HCT116 (cell line): ENCODE measurements at regions not wholly inside any gene's neighbourhood (a gene's known extent, or its start where the extent isn't known, plus 50 kb on each side); places are given as distances from the start of the nearest gene placed in this dataset.

Experiments
- ATAC-seq: fragments of 200-7000 bp; cut with Tn5 transposase; 2 replicates; pipeline ENCODE4 v1.9.1; 2020; ENCODE audit warnings: mild to moderate bottlenecking, moderate library complexity
- BruUV-seq: library from RNA; stranded (reverse); fragments of 400-500 nt; replicated peaks from 2 replicates; lab custom pipeline; 2021; lab: Mats Ljungman, UMichigan
- CTCF ChIA-PET: fragments of 300-600 bp; sonication (Branson Sonifier 250); formaldehyde crosslinking; loops from one replicate; lab custom pipeline; 2021; ENCODE audit warnings: antibody characterized with exemption; lab: Charles Lee
- POLR2A ChIA-PET: fragments of 300-600, 350-600 bp; sonication (Branson Sonifier 250); formaldehyde crosslinking; loops from one replicate; lab custom pipeline; 2021; ENCODE audit warnings: antibody characterized with exemption; lab: Charles Lee
- RAD21 ChIA-PET, 2 experiments: fragments of 300-600 bp; sonication (Branson Sonifier 250); formaldehyde crosslinking; loops; one replicate each; lab custom pipeline; 2023; ENCODE audit warnings: low total read pairs in 2 of 2; ENCODE audit not compliant: uncharacterized antibody in 2 of 2, unreplicated experiment in 2 of 2, low non-redundant PET in 1 of 2; lab: Charles Lee
- DNase-seq: peaks from one replicate; pipeline ENCODE4 v3.0.0-alpha.2; 2010; ENCODE audit warnings: low read depth, low spot score
- H2AFZ ChIP-seq: fragments of 200-600 bp; shearing (Covaris generic), sonication (generic); 2 replicates; pipeline ENCODE4 v1.6.1; 2017; ENCODE audit warnings: low read depth, mixed run types, mixed read lengths, antibody characterized with exemption, low read length; ENCODE audit not compliant: poor library complexity, severe bottlenecking
- H3K27ac ChIP-seq: 2 replicates; pipeline ENCODE4 v1.5.1; 2012; ENCODE audit warnings: low read depth, low read length
- H3K27me3 ChIP-seq: fragments of 200-600 bp; sonication (generic); 2 replicates; pipeline ENCODE4 v1.6.1; 2016; ENCODE audit warnings: mixed run types, low read length, mixed read lengths; ENCODE audit not compliant: insufficient read depth
- H3K36me3 ChIP-seq, 2 experiments: fragments of 200-500 bp in 1 of 2; fragments of 200-600 bp in 1 of 2; sonication (Bioruptor generic) in 1 of 2; sonication (generic) in 1 of 2; 2 replicates each; pipeline versions ENCODE4 v1.5.1 to v1.6.1; 2014 to 2016; ENCODE audit warnings: low read length in 2 of 2, inconsistent platforms in 1 of 2, mixed read lengths in 1 of 2, mixed run types in 1 of 2; ENCODE audit not compliant: insufficient read depth in 2 of 2, control insufficient read depth in 1 of 2
- H3K4me1 ChIP-seq, 2 experiments: fragments of 200-600 bp in 1 of 2; sonication (generic) in 1 of 2; 2 replicates each; pipeline versions ENCODE4 v1.5.1 to v1.6.1; 2012 to 2017; ENCODE audit warnings: low read length in 2 of 2, inconsistent platforms in 1 of 2, mild to moderate bottlenecking in 1 of 2, mixed read lengths in 1 of 2, mixed run types in 1 of 2, moderate library complexity in 1 of 2; ENCODE audit not compliant: insufficient read depth in 2 of 2, control insufficient read depth in 1 of 2
- H3K4me2 ChIP-seq: fragments of 200-600 bp; sonication (generic); 2 replicates; pipeline ENCODE4 v1.6.1; 2017; ENCODE audit warnings: mixed run types, low read length, mixed read lengths
- H3K4me3 ChIP-seq, 2 experiments: fragments of 200-600 bp in 1 of 2; sonication (generic) in 1 of 2; replicated peaks in 1 of 2; 2 replicates each; pipeline ENCODE4 v1.5.1; 2011 to 2016; ENCODE audit warnings: low read length in 2 of 2, control low read depth in 1 of 2, low read depth in 1 of 2, mild to moderate bottlenecking in 1 of 2, mixed read lengths in 1 of 2, mixed run types in 1 of 2
- H3K79me2 ChIP-seq: fragments of 200-600 bp; sonication (generic); 2 replicates; pipeline ENCODE4 v1.6.1; 2017; ENCODE audit warnings: mild to moderate bottlenecking, mixed run types, low read length, moderate library complexity, mixed read lengths; ENCODE audit not compliant: insufficient read depth
- H3K9ac ChIP-seq: fragments of 200-600 bp; sonication (generic); 2 replicates; pipeline ENCODE4 v1.6.1; 2016; ENCODE audit warnings: low read length, mixed read lengths
- H3K9me2 ChIP-seq: fragments of 200-600 bp; sonication (generic), shearing (Covaris generic); 2 replicates; pipeline ENCODE4 v1.6.1; 2017; ENCODE audit warnings: mixed run types, mild to moderate bottlenecking, moderate library complexity; ENCODE audit not compliant: insufficient read depth
- H3K9me3 ChIP-seq, 2 experiments: fragments of 200-500 bp in 1 of 2; fragments of 200-600 bp in 1 of 2; sonication (Bioruptor generic) in 1 of 2; sonication (generic) in 1 of 2; 2 replicates each; pipeline ENCODE4 v1.6.1; 2014 to 2017; ENCODE audit warnings: low read length in 2 of 2, mixed read lengths in 2 of 2, inconsistent platforms in 1 of 2, low read depth in 1 of 2, mild to moderate bottlenecking in 1 of 2, mixed run types in 1 of 2, moderate library complexity in 1 of 2; ENCODE audit not compliant: control insufficient read depth in 1 of 2, insufficient read depth in 1 of 2
- H4K20me1 ChIP-seq: fragments of 200-600 bp; sonication (generic), shearing (Covaris generic); 2 replicates; pipeline ENCODE4 v1.6.1; 2017; ENCODE audit warnings: mixed run types, mild to moderate bottlenecking, moderate library complexity; ENCODE audit not compliant: insufficient read depth
- CTCF ChIP-seq, 3 experiments: fragments of 200-600 bp in 1 of 3; sonication (generic) in 1 of 3; IDR thresholded peaks in 2 of 3; conservative IDR thresholded peaks in 1 of 3; 2 replicates each; pipeline ENCODE4 v1.5.1; 2012 to 2017; ENCODE audit warnings: low read depth in 2 of 3, low read length in 2 of 3, antibody characterized with exemption in 1 of 3, borderline replicate concordance in 1 of 3, control low read depth in 1 of 3, mild to moderate bottlenecking in 1 of 3, mixed read lengths in 1 of 3, mixed run types in 1 of 3, moderate library complexity in 1 of 3; ENCODE audit not compliant: insufficient read depth in 1 of 3
- EZH2phosphoT487 ChIP-seq: fragments of 200-600 bp; IDR thresholded peaks from 2 replicates; pipeline ENCODE4 v1.6.1; 2018; ENCODE audit warnings: antibody characterized with exemption, borderline replicate concordance
- MAX ChIP-seq: IDR thresholded peaks from 2 replicates; pipeline ENCODE4 v1.6.1; 2012
- POLR2A ChIP-seq: IDR thresholded peaks from 2 replicates; pipeline ENCODE4 v1.7.0; 2011; ENCODE audit warnings: borderline replicate concordance; ENCODE audit not compliant: insufficient read depth, insufficient read length; ENCODE audit errors: extremely low read depth
- RAD21 ChIP-seq: IDR thresholded peaks from 2 replicates; pipeline ENCODE4 v1.6.1; 2012; ENCODE audit warnings: low read depth, mild to moderate bottlenecking
- SP1 ChIP-seq: IDR thresholded peaks from 2 replicates; pipeline ENCODE4 v1.6.1; 2012; ENCODE audit warnings: low read depth
- ZNF274 ChIP-seq: fragments of 200-500 bp; sonication (Bioruptor generic); IDR thresholded peaks from 2 replicates; pipeline ENCODE4 v1.6.1; 2014; ENCODE audit warnings: mild to moderate bottlenecking, low read depth, low read length, inconsistent platforms
- intact Hi-C: fragments of 100-400 bp; cut with micrococcal nuclease; formaldehyde crosslinking; loops from 2 replicates; pipeline ENCODE4 v1.10.0; 2022
- TF ChIP-seq, protein P1 (sequence below): IDR thresholded peaks from 2 replicates; pipeline ENCODE4 v1.6.1; 2012
- TF ChIP-seq, protein P2 (sequence below): IDR thresholded peaks from 2 replicates; pipeline ENCODE4 v1.6.1; 2011; ENCODE audit warnings: mild to moderate bottlenecking, low read length, moderate library complexity; ENCODE audit not compliant: insufficient replicate concordance; ENCODE audit errors: extremely low read depth

- DNase-seq (no peak), ATAC-seq (no peak)
- Histone ChIP-seq H3K9ac (no peak overlapping the region), H2AFZ (no peak overlapping the region), H3K27me3 (no peaks in the 10 kb centered on the region), H3K27ac (no peak overlapping the region), H4K20me1 (no peaks in the 10 kb centered on the region), H3K79me2 (no peaks in the 10 kb centered on the region), H3K9me3 (no peaks in the 10 kb centered on the region), H3K9me2 (no peaks in the 10 kb centered on the region), H3K4me1 (no peaks in the 10 kb centered on the region), H3K4me2 (no peak overlapping the region), H3K36me3 (no peaks in the 10 kb centered on the region), H3K4me3 (no peak overlapping the region)
- ChIA-PET POLR2A (no interaction called here), CTCF (no interaction called here), RAD21 (no interaction called here)
- intact Hi-C loops = no loop called here
- BruUV-seq = no TSS peak
- TF ChIP-seq, protein P1, sequence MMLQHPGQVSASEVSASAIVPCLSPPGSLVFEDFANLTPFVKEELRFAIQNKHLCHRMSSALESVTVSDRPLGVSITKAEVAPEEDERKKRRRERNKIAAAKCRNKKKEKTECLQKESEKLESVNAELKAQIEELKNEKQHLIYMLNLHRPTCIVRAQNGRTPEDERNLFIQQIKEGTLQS = no peak
- TF ChIP-seq, protein P2, sequence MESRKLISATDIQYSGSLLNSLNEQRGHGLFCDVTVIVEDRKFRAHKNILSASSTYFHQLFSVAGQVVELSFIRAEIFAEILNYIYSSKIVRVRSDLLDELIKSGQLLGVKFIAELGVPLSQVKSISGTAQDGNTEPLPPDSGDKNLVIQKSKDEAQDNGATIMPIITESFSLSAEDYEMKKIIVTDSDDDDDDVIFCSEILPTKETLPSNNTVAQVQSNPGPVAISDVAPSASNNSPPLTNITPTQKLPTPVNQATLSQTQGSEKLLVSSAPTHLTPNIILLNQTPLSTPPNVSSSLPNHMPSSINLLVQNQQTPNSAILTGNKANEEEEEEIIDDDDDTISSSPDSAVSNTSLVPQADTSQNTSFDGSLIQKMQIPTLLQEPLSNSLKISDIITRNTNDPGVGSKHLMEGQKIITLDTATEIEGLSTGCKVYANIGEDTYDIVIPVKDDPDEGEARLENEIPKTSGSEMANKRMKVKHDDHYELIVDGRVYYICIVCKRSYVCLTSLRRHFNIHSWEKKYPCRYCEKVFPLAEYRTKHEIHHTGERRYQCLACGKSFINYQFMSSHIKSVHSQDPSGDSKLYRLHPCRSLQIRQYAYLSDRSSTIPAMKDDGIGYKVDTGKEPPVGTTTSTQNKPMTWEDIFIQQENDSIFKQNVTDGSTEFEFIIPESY = no peak
- no peak for TF ChIP-seq ZNF274
Observed at GRCh38 chr20:12036142-12036541, 118.4 kb downstream of the BTBD3 start.

DNA sequence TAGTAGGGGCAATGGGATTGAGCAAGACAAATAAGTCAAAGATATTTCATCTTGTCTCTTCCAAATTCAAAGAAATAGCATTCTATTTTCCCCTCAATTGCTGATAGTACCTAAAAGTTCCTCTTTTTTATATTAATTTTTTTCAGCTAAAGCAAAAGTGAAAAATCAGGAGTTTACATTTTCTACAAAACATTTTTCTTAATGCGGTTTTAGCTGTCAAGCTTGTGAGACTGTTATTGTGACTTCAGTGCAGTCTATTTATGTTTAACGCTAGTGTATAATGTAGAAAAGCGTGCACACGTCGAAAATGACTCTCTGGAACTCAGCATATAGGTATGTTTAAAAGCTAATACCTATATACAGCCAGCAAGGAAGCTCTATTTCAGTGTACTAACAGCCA is 119.8 kb downstream of the BTBD3 start:
- ChIA-PET RAD21 (no interaction called here), CTCF (no interaction called here), POLR2A (no interaction called here)
- Histone ChIP-seq H3K79me2 (no peaks in the 10 kb centered on the region), H4K20me1 (no peaks in the 10 kb centered on the region), H3K27ac (no peak overlapping the region), H2AFZ (no peak overlapping the region), H3K36me3 (no peaks in the 10 kb centered on the region), H3K9me2 (no peaks in the 10 kb centered on the region), H3K4me2 (no peak overlapping the region), H3K27me3 (no peaks in the 10 kb centered on the region), H3K4me3 (no peak overlapping the region), H3K4me1 (no peaks in the 10 kb centered on the region), H3K9me3 (no peaks in the 10 kb centered on the region), H3K9ac (no peak overlapping the region)
- ATAC-seq = no peak
- BruUV-seq = no TSS peak
- no peak for DNase-seq
- intact Hi-C loops = no loop called here
- TF ChIP-seq, protein P1 = no peak
- TF ChIP-seq POLR2A (no peak), EZH2phosphoT487 (no peak), MAX (no peak), RAD21 (no peak), SP1 (no peak), CTCF (IDR thresholded peaks at IDR 0.05 in 2 of 3, conservative IDR thresholded peaks at IDR 0.05 in 1 of 3; ENCODE audit: borderline replicate concordance in 1 of 3, insufficient read depth in 1 of 3, low read depth in 2 of 3, low read length in 2 of 3) (no peak)
- TF ChIP-seq, protein P2 = no peak
